Activated CD4-positive, alpha-beta T cell treated with anti-CD3 and anti-CD28 coated beads, Interleukin-2, amount 10 ng/mL, durations not matched to agents 24 days and 14 days (primary cell): ENCODE measurements at regions not wholly inside any gene's neighbourhood (a gene's known extent, or its start where the extent isn't known, plus 50 kb on each side); places are given as distances from the start of the nearest gene placed in this dataset.

Source experiments
- DNase-seq: peaks from one replicate; pipeline ENCODE4 v3.0.0; 2022
- H3K27ac Mint-ChIP-seq: one replicate; pipeline ENCODE4 v1.8.0; 2022; ENCODE audit warnings: mild to moderate bottlenecking, mixed read lengths
- H3K27me3 Mint-ChIP-seq: one replicate; pipeline ENCODE4 v1.8.0; 2022; ENCODE audit warnings: mixed read lengths
- H3K36me3 Mint-ChIP-seq: one replicate; pipeline ENCODE4 v1.8.0; 2022; ENCODE audit warnings: low read depth, mild to moderate bottlenecking, mixed read lengths
- H3K4me1 Mint-ChIP-seq: one replicate; pipeline ENCODE4 v1.8.0; 2021; ENCODE audit warnings: mixed read lengths
- H3K4me3 Mint-ChIP-seq: one replicate; pipeline ENCODE4 v1.8.0; 2022; ENCODE audit warnings: mild to moderate bottlenecking, moderate library complexity, mixed read lengths
- H3K9me3 Mint-ChIP-seq: one replicate; pipeline ENCODE4 v1.8.0; 2021; ENCODE audit warnings: mixed read lengths
- intact Hi-C: fragments of 100-400 bp; cut with micrococcal nuclease; formaldehyde crosslinking; loops from one replicate; pipeline ENCODE4 v1.15.1; 2023

DNA sequence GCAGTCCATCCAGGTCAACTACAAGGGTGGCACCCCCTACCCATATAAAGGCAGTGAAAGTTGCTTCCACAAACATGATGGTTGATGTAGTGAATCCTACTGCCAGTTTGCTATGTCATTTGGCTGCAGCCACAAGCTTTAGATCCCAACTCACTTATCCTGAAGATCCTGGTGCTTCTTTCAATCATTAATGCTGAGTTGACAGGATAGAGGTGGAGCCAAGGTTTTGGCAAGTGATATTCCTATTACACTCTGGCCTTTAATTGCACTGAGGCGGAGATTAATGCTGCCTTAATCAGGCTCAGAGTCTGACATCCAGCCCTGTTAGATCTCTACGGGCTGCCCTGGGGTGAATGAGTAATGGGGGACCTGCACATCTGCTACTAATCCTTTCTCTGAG, 542.4 kb upstream of the ARX start:
- intact Hi-C loops, result no loop called here
- Mint-ChIP-seq H3K36me3 (no peaks in the 10 kb centered on the region), H3K9me3 (no peaks in the 10 kb centered on the region), H3K4me3 (no peak overlapping the region), H3K27ac (no peak overlapping the region), H3K27me3 (no peaks in the 10 kb centered on the region), H3K4me1 (no peaks in the 10 kb centered on the region)
- no peak for DNase-seq

DNA sequence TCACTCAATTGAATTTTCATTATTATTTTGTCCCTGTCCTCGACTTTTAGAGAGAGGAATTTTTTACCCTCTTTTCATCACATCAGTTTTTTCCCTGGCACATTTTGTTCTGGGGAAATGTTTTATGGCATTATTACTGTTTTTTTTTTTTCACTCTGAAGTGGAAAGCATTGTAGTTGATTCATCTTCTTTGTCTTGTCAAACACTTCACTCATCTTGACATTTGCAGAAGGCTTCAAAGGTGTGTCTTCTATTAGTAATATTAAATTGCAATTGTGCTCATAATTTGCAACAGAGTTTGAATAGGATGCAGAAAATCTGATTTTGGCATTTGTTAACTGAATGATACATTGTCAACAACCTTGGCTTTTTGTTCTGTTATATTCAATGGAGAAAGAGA, 545.4 kb upstream of the ARX start:
- Mint-ChIP-seq H3K27ac (no peak overlapping the region), H3K27me3 (no peaks in the 10 kb centered on the region), H3K36me3 (no peaks in the 10 kb centered on the region), H3K9me3 (no peaks in the 10 kb centered on the region), H3K4me1 (no peaks in the 10 kb centered on the region), H3K4me3 (no peak overlapping the region)
- DNase-seq, result no peak
- intact Hi-C loops, result no loop called here

DNA sequence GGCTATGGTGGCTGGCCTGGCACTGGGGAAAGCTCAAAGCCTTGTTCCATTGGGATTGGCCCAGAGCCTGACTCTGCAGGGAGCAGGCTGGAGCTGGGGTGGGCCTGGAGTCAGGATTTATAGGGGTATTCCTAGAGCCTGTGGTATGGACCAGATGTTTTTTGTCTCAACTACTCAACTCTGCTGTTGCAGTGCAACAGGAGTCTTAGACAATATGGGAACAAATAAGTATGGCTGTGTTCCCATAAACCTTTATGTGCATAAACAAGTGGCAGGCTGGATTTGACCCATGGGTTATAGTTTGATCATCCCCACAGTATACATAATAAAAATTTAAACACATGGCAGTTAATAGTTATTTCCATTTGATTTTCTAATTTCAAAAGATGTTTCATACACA, 557.9 kb upstream of the ARX start:
- Mint-ChIP-seq H3K36me3 (no peaks in the 10 kb centered on the region), H3K4me1 (no peaks in the 10 kb centered on the region), H3K27ac (no peak overlapping the region), H3K4me3 (no peak overlapping the region), H3K9me3 (no peaks in the 10 kb centered on the region), H3K27me3 (no peaks in the 10 kb centered on the region)
- intact Hi-C loops, result no loop called here
- DNase-seq, result no peak

DNA sequence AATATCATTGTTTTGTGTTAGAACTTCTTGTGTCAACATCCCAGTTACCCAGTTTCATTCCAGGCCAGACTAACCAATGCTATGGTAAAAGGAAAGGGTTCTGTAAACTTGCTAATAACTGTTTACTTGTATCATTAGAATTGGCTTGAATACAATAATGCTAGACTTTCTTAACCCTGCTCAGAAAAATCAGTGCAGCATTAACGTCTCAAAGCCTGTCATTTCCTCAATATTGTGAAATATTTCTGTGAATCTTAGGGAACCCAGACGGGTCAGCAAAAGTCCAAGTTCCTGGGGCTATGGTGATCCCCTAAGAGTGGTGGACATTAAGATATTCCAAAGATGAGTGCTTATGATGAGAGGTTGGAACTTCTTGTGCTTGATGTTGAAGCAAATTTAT, 541.2 kb upstream of the MAGEB18 start:
- DNase-seq, result no peak
- H3K4me3 Mint-ChIP-seq, result no peak overlapping the region
- intact Hi-C loops, result no loop called here
- H3K36me3 Mint-ChIP-seq, result no peaks in the 10 kb centered on the region
- H3K9me3 Mint-ChIP-seq, result no peaks in the 10 kb centered on the region
- H3K27me3 Mint-ChIP-seq, result no peaks in the 10 kb centered on the region
- no peak overlapping the region for H3K27ac Mint-ChIP-seq
- H3K4me1 Mint-ChIP-seq, result no peaks in the 10 kb centered on the region

DNA sequence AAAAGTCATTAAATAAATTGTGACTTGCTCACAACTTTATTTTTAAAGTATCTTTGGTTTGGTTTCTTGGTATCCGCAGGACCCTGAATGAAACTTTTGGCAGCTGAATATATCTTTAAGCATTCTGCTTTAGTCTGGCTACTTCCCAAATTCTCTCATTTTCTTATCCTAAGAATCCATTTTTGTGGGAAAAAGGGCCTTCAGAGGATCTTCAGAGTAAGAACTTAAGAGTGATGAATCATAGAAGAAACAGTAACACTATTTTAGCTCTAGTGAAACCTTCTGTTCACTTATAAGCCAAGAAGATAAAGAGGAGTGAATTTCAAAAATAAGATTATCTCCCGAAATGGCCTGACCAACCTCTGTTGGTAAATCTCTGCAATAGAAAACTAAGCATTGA, 540.6 kb upstream of the MAGEB18 start:
- Mint-ChIP-seq H3K36me3 (no peaks in the 10 kb centered on the region), H3K27ac (no peak overlapping the region), H3K4me1 (no peaks in the 10 kb centered on the region), H3K27me3 (no peaks in the 10 kb centered on the region), H3K4me3 (no peak overlapping the region), H3K9me3 (no peaks in the 10 kb centered on the region)
- intact Hi-C loops, result no loop called here
- no peak for DNase-seq

DNA sequence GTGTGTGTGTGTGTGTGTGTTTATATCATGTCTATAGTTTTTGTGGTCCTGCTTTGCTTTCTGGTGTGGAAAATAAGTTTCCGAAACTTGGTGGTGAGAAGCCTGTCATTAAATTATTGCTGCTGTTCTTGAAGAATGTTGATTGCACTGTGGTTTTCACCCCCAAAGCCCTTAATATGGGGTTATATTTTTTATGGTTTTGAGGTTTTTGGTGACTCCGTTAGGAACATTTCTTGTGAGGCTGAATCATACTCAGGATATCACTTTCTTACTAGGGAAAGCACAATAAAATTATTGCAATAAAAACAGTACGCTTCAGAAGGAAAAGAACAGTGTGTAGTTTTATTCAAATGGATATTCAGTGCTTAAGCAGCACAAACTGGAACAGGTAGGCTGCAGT, 539.1 kb upstream of the MAGEB18 start:
- no peaks in the 10 kb centered on the region for H3K36me3 Mint-ChIP-seq
- no peaks in the 10 kb centered on the region for H3K4me1 Mint-ChIP-seq
- peaks cover 3% of the 10 kb centered on the region for H3K9me3 Mint-ChIP-seq
- no peaks in the 10 kb centered on the region for H3K27me3 Mint-ChIP-seq
- no peak for DNase-seq
- H3K27ac Mint-ChIP-seq, result no peak overlapping the region
- H3K4me3 Mint-ChIP-seq, result no peak overlapping the region
- intact Hi-C loops, result no loop called here

DNA sequence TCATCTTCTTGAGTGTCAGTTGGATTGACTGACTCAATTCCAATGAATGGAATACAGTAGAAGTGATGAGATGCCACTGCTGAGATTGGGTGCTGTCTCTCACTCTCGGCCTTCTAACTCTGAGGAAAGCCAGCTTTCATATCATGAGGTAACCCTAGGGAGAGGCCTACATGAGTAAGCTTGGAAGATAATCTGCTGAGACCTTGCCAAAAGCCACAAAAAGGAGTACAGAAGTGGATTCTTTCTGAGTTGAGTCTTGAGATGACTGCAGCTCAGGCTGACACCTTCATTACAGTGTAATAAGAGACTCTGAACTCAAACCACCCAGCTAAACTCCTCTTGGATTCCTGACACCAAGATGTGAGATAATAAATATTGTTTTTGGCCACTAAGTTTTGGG, 537.4 kb upstream of the MAGEB18 start:
- intact Hi-C loops, result no loop called here
- Mint-ChIP-seq H3K9me3 (peaks cover 3% of the 10 kb centered on the region), H3K27me3 (no peaks in the 10 kb centered on the region), H3K36me3 (no peaks in the 10 kb centered on the region), H3K27ac (no peak overlapping the region), H3K4me3 (no peak overlapping the region), H3K4me1 (no peaks in the 10 kb centered on the region)
- DNase-seq, result no peak

DNA sequence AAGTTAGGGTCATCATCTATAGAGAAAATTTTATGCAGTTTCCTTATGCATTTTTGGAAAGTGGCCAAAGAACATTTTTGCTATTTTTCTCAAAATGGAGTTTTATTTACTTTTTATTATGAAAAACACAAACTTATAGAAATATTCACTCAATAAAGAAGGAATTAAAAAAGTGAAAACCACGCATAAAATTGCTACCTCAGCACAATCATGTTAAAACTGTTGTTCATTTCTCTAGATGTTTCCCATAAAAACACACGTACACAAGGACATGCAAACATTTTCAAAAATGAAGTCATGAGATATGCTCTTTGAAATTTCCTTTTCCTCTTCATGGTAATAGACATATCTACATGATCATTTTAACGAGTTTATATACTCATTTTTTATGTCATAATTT, 536.8 kb upstream of the MAGEB18 start:
- DNase-seq, result no peak
- no peak overlapping the region for H3K4me3 Mint-ChIP-seq
- no peaks in the 10 kb centered on the region for H3K4me1 Mint-ChIP-seq
- no peaks in the 10 kb centered on the region for H3K27me3 Mint-ChIP-seq
- intact Hi-C loops, result no loop called here
- H3K9me3 Mint-ChIP-seq, result peaks cover 3% of the 10 kb centered on the region
- no peak overlapping the region for H3K27ac Mint-ChIP-seq
- H3K36me3 Mint-ChIP-seq, result no peaks in the 10 kb centered on the region

DNA sequence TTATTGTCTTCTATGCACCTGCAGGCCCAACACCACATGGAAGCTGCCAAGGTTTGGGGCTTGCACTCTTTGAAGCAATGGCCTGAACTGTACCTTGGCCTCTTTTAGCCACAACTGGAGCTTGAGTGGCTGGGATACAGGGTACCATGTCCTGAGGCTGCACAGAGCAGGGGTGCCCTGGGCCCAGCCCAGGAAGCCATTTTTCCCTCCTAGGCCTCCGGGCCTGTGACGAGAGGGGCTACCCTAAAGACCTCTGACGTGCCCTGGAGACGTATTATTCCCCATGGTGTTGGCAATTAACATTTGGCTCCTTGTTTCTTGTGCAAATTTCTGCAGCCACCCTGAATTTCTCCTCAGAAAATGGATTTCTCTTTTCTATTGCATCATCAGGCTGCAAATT, 519.9 kb upstream of the MAGEB18 start:
- intact Hi-C loops, result no loop called here
- Mint-ChIP-seq H3K27ac (no peak overlapping the region), H3K36me3 (no peaks in the 10 kb centered on the region), H3K4me1 (no peaks in the 10 kb centered on the region), H3K27me3 (no peaks in the 10 kb centered on the region), H3K9me3 (no peaks in the 10 kb centered on the region), H3K4me3 (no peak overlapping the region)
- no peak for DNase-seq

DNA sequence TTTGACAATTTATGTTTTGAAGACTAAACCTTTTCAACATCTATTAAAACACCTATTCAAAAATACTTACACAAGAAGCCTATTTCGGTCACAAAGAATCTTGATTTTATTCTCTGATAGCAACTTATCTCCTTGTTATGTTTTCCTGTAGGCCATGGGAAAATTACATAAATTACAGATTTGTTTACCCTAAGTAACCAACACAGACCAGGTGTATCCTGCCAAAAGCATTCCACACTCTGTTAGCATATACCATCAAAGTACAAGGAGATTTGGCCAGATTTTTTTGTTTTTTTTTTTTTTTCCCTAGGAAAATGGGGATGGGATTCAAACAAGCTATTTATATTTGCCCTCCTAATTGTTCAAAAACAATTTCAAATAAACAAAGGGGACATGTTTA, 497.9 kb upstream of the MAGEB18 start:
- no peaks in the 10 kb centered on the region for H3K36me3 Mint-ChIP-seq
- intact Hi-C loops, result no loop called here
- H3K9me3 Mint-ChIP-seq, result no peaks in the 10 kb centered on the region
- H3K4me3 Mint-ChIP-seq, result no peak overlapping the region
- H3K27me3 Mint-ChIP-seq, result no peaks in the 10 kb centered on the region
- H3K4me1 Mint-ChIP-seq, result no peaks in the 10 kb centered on the region
- H3K27ac Mint-ChIP-seq, result no peak overlapping the region
- DNase-seq, result no peak

DNA sequence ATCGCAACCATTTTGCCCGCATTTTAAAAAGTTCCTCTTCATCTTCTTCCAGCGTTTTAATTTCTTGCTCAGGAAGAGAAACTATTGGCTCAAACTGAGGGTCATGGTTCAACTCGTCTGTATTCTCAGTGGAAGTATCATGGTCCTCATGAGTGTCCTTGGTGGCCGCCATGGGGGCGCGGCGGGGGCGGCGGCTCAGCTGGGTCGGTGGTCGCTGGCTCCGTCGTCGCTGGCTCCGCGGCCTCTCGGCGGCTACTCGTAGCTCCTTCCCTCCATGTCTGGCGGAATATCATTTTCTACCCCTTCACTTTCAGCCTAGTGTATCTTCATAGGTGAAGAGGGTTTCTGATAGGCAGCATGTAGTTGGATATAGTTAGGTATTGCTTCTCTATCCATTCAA, 492.0 kb upstream of the MAGEB18 start:
- Mint-ChIP-seq H3K4me1 (no peaks in the 10 kb centered on the region), H3K27me3 (no peaks in the 10 kb centered on the region), H3K36me3 (no peaks in the 10 kb centered on the region), H3K4me3 (no peak overlapping the region), H3K9me3 (no peaks in the 10 kb centered on the region), H3K27ac (no peak overlapping the region)
- DNase-seq, result no peak
- intact Hi-C loops, result no loop called here

DNA sequence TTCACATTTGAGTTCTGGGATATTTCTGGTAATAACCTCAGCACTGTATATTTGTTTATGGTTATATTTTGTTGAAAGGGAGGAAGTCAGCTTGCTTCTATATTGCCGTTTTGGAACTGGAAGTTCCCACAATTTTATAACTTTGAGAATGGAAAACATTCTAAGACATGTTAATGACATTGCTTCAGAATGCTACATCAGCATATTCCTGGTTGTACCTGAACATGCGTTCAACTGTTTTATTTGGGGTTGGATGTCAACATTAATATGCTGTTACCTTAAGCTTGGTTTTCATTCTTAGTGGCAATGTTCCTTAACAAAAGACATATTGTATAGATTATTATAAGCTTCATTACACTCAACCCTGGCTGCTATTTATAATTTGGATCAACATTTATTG, 489.4 kb upstream of the MAGEB18 start:
- DNase-seq, result no peak
- intact Hi-C loops, result no loop called here

DNA sequence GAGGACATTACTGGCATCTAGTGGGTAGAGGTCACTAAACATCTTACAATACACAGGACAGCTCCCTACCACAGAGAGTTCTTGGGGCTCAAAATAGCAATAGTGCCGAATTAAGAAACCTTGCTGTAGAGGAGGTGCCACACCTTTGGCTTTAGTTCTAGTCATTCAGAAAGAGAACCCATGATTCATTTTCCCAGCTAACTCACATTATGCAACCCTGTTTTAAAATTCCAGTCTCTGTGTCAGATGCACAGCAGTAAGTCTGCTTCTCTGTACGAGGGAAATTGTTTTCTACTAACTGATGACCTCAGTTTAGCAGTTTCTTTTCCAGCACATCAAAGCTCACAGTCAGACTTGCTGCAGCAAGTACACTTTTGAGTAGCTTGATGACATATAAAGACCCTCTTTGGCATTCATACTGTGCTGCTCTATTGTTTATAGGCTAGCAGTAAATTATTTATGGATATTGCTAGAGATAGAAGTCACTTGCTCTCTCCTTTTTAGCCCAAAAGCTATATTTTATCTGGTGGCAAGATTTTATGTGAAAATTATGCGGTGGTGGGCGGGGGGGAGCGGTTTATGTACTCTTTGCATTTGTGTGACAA, 487.8 kb upstream of the MAGEB18 start:
- H3K36me3 Mint-ChIP-seq, result no peaks in the 10 kb centered on the region
- H3K9me3 Mint-ChIP-seq, result no peaks in the 10 kb centered on the region
- no peak overlapping the region for H3K27ac Mint-ChIP-seq
- H3K27me3 Mint-ChIP-seq, result no peaks in the 10 kb centered on the region
- no peak for DNase-seq
- no peak overlapping the region for H3K4me3 Mint-ChIP-seq
- intact Hi-C loops, result no loop called here
- H3K4me1 Mint-ChIP-seq, result no peaks in the 10 kb centered on the region

More for the DNA sequence above, 489.4 kb upstream of the MAGEB18 start:
- Mint-ChIP-seq H3K4me1 (no peaks in the 10 kb centered on the region), H3K27me3 (no peaks in the 10 kb centered on the region), H3K27ac (no peak overlapping the region), H3K9me3 (no peaks in the 10 kb centered on the region), H3K36me3 (no peaks in the 10 kb centered on the region), H3K4me3 (no peak overlapping the region)

DNA sequence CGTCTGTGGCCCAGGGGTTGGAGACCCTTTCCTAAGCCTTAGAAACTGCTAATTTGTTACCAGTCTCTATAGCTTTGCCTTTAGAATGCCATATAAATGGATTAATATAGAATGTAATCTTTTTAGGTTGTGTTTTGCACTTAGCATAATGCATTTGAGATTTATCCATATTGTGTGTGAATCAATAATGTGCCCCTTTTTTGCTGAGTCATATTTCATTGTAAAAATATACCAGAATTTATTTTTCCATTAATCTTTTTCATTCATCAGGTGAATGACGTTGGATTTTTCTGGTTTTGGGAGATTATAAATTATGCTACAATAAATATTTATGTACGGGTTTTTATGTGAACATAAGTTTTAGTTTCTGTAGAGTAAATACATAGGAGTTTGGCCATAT, 478.8 kb upstream of the MAGEB18 start:
- Mint-ChIP-seq H3K9me3 (no peaks in the 10 kb centered on the region), H3K36me3 (no peaks in the 10 kb centered on the region), H3K4me3 (no peak overlapping the region), H3K27ac (no peak overlapping the region), H3K4me1 (no peaks in the 10 kb centered on the region), H3K27me3 (no peaks in the 10 kb centered on the region)
- DNase-seq, result no peak
- intact Hi-C loops, result no loop called here

DNA sequence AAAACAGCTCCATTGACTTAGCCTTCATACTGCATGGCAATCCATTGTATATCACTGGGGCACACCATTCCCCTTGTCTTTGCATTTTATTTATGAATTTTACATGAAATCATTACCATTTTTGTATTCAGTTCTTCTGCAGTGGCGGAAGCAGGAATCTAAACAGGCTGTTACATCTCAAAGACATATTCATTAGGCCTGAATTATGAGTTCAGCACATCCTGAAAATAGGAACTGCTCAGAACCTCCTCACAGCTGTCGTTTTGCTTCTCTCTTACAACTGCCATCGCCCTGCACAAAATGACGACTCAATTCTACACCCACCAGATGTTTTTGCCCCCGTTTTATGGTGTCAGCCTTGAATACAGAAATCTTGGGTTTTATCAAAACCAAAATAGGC, 474.4 kb upstream of the MAGEB18 start:
- Mint-ChIP-seq H3K4me3 (no peak overlapping the region), H3K4me1 (no peaks in the 10 kb centered on the region), H3K36me3 (no peaks in the 10 kb centered on the region), H3K27ac (no peak overlapping the region), H3K27me3 (no peaks in the 10 kb centered on the region), H3K9me3 (no peaks in the 10 kb centered on the region)
- intact Hi-C loops, result no loop called here
- DNase-seq, result no peak
